ENCODE measurements at regions not wholly inside any gene's neighbourhood (a gene's known extent, or its start where the extent isn't known, plus 50 kb on each side); places are given as distances from the start of the nearest gene placed in this dataset.
"Not testable (repeated sequence)": the region's sequence is repeated elsewhere in the genome, so short reads cannot be mapped to it uniquely, and the experiment has no call there.

DNA sequence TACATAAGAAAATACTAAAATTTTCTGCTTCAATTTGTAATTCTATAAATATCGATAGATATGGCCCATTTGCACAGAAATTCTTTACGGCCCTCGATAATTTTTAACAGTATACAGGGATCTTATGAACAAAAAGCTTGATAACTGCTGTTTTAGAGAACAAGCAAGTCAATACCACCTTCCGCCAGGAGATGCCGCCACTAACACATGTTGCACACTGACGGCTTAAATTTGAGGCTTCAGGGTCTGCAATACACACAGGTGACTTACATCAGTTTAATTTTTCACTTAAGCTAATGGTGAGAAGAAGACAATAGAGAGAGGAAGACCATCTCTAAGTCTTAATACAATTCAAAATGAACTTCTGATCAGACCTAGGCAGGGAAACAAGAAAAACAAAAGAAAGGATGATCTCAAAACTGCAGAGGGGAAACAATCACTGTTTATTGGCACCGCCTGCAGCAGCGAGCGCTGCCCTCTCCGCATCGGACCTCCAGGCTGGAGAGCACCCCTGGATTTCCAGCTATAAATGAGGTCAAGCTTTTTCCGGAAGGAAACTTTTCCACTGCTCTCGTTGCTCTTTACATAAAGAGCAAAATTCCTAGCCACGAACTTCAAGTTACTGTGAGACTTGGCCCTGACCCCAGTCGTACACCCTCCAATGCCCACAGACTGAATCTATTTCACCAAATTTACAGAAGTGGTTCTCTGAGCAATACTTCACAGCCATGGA lies 53.9 kb downstream of the OTOR start:
- DNase-seq, result peak; percentile 80

GRCh38 chr20:16802652-16802935 lies 54.4 kb downstream of the OTOR start:
- no peak for DNase-seq

DNA sequence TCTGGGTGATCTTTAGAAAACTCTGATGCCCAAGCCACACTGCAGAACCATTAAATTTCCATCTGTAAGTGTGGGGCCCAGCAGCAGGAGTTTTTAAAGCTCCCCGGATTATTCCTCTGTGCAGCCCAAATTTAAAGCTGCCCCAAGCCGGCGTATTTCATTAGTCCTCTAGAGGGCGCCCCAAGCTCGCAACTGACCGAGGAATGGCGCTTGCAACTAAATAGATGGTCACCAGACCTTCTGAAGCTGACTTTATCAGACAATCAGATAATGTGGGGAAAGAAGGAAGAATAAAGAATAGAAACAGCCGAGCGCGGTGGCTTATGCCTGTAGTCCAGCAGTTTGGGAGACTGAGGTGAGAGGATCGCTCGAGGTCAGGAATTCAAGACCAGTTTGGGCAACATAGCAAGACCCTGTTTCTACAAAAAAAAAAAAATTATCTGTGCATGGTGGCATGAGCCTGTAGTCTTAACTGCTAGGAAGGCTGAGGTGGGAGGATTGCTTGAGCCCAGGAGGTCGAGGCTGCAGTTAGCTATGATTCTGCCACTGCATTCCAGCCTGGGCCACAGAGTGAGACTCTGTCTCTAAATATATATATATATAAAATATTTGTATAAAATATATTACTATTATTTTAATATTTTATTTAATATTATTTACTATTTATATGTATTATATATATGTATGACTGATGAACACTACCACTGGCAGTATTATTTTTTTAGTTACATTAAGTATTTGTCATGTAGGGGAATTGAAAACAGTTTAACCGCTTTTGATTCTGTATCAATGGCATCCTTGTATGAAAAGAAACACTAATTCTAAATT lies 56.0 kb downstream of the OTOR start:
- peak; percentile 84 for DNase-seq

- no peak for DNase-seq
Observed at GRCh38 chr20:16804793-16805187, 56.6 kb downstream of the OTOR start.

GRCh38 chr20:16806061-16806460 lies 57.9 kb downstream of the OTOR start:
- DNase-seq, result no peak

- no peak for DNase-seq
Observed at GRCh38 chr20:16806886-16807285, 58.7 kb downstream of the OTOR start.

GRCh38 chr20:16808796-16809195 lies 60.6 kb downstream of the OTOR start:
- DNase-seq, result no peak

DNA sequence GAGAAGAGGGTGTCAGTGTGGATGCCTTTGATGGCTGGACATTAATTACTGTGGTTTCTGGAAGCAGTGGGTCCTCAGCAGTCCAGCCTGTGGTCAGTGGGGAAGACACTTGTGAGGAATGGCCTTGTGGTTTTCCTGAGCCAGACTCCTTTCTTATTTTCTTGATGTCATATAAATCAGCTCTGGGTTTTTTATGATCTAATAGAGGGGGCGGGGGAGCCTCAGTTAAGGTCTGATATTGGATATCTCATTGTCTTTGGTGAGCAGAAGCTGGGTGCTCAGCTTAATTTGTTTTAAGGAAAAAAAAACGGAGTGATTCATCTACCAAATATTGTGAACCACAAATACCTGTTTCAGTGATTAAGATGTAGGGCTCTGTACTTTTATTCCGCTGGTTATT lies 62.1 kb downstream of the OTOR start:
- no peak for DNase-seq

GRCh38 chr20:16816192-16816591 lies 68.0 kb downstream of the OTOR start:
- peak; percentile 9 for DNase-seq

DNA sequence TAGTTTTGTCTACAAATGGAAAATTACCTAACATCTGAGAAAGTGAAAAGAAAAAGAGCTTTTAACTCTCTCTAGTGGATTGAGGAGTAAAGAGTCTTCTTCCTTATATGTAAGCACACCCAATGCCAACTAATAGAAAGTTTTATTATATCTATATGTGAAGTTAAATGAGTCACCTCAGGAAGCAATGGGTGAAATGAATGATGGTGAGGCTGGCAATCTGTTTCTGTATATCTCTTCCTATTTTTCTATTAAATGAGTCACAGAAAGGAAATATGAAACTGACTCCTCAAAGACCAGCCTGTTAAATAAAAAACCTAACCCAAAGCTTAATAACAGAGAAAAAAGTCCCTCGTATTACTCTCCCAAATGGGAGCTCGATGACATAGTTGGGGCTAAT lies 71.3 kb downstream of the OTOR start:
- no peak for DNase-seq

DNA sequence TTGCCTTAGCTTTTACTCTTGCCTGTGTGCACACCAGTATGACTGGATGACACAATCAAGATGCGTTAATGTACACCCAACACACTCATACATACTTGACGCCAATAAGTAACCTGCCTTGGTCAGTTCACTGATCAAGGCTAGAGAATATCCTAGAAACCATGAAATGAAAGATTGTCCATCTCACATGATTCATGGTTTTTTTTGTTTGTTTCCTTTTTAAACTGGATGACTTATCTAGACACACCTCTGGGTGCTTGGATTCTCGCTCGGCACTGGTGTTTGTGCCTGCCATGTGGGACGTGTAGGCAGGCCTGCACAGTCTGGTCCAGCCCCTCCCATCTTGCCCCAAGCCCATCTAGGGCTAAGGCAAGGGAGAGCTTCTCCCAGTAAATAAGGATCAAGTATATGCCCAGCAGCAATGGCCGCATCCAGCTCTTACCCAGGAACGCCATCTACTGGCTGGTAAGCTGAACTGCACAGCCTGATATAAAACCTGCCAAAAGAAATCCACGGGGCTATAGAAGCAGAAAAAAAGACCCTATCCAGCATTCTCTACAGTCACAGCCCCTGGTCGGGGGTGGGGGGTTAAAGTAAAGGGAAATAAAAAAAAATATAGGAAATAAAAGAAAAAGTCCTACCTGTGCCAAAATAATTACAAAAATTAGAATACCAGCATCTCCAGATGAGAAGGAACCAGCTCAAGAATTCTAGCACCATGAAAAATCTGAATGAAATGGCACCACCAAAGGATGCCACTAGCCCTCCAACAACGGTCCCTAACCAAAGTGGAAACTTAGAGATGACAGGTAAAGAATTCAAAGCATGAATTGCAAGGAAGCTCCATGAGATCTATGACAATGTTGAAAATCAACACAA lies 73.3 kb downstream of the OTOR start:
- peak; percentile 50 for DNase-seq

GRCh38 chr20:16824664-16825063 lies 76.5 kb downstream of the OTOR start:
- DNase-seq, result no peak

DNA sequence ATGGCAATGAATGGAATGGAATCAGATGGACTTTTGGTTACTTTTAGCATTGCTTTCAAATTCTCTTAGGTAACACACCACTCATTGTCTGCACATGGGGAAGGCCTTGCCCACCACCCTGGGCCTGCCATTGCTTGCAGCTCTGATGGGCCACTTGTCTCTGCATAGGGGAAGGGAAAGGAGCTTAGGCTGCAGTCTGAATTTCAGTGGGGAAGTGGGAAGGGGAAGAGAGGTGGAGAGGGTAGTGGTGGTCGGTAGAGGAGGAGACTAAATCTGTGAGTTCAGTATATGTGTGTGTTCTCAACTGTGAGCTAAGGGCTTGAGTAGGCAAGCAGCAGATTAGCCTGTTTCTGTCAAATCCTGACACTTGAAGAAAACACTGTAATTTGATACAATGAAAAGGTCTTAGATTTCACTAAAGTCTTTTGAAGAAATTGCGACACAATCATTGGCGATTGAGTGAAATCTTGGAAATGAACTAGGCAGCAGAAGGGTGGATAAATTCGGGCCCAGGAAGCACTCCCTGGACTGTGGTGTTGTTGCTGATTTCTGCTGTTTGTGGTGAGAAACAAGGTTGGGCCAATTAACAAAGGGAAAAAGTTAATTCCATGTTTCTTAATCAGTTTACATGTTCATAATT lies 80.6 kb downstream of the OTOR start:
- DNase-seq, result no peak

DNA sequence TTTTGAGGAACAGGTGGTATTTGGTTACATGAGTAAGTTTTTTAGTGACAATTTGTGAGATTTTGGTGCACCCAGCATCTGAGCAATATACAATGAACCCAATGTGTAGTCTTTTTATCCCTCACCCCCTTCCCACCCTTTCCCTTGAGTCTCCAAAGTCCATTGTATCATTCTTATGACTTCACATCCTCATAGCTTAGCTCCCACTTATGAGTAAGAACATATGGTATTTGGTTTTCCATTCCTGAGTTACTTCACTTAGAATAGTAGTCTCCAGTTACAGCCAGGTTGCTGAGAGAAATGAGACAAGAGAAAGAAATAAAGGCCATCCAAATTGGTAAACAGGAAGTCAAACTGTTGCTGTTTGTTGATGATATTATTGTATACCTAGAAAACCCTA lies 87.5 kb downstream of the OTOR start:
- not testable (repeated sequence) for DNase-seq

- no peak for DNase-seq
Observed at GRCh38 chr20:16842486-16843120, 94.4 kb downstream of the OTOR start.

DNA sequence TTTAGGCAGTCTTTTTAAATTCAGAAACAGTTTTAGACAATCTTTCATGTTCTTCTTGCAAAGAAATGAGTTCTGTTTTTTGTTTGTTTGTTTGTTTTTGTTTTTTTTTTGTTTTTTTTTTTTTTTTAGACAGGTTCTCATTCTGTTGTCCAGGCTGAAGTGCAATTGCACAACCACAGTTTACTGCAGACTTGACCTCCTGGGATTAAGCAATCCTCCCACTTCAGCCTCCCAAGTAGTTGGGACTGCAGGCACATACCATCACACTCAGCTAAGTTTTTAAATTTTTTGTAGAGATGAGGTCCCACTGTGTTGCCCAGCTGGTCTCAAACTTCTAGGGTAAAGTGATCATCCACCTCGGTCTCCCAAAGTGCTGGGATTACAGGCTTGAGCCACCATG lies 96.2 kb downstream of the OTOR start:
- DNase-seq, result no peak

GRCh38 chr20:16846006-16846405 lies 97.8 kb downstream of the OTOR start:
- no peak for DNase-seq

DNA sequence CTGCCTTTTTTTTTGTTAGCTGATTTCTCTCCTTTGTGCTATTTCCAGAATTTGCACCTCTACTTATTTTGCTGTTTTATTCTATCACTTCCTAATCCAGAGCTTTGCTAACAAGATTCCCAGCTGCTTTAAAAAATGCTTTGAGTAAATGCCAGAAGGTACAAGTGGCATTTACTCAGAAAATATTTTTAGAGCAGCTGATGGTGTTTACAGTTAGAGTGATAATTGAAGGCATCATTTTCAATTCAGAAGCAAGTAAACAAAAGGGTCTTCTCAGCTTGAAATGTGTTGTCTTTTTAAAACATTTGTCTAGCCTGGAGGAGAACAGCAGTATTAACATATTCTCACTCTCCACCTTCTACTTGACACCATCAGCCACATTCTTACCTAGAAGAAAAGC lies 99.9 kb downstream of the OTOR start:
- DNase-seq, result peak; percentile 70

DNA sequence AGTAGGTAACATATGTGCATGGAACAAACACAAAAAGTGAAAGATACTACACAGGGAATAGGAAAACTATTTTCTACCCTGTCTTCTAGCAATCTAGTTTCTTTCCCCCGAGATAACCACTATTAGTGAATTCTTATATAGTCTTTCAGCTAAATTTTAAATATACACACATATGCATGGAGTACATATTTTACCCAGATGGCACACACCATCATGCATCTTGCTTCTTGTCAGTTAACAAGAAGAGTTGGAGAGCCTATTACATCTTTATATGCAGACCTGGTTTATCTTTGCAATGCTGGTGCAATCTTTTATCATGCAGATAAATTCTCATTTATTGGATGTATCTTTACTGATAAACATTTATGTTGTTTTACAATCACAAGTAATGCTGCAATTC lies 100.4 kb downstream of the OTOR start:
- peak; percentile 27 for DNase-seq

DNA sequence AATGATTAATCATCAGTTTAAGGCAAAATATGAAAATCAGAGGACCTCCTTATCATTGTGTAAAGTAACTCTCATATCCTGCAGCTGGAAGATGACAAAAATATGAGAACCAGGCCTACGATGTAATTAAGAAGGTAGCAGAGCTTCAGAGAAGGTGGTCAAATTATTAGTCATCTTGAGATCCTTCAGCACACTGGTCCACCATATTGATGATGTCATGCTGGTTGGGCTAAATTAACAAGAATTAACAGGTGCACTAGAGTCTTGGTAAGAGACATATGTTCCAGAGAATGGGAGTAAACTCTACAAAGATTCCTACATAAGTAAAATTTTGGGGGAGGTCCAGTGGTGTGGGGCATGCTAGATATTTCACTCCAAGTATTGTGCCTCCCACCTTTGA lies 112.8 kb downstream of the OTOR start:
- DNase-seq, result no peak

- no peak for DNase-seq
Observed at GRCh38 chr20:16861708-16862107, 113.5 kb downstream of the OTOR start.

DNA sequence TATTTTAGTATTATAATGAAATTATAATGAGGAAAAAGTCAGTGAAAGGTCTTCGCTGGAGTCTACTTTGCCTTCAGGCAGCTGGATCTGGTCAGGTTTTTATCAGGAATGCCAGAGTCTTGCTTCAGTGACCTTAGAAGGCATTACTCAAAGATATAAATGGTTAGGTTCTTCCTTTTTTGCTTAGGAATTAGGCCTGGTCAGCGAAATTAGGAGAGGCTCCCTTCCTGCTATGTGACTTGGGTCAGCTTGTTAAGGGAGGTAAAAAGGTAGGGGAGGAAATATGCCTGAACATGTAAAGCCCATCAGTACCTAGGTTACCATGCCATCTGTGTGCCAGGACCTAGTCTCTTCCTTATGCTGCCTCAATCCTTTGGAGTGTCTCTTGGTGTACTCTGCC lies 115.1 kb downstream of the OTOR start:
- no peak for DNase-seq

DNA sequence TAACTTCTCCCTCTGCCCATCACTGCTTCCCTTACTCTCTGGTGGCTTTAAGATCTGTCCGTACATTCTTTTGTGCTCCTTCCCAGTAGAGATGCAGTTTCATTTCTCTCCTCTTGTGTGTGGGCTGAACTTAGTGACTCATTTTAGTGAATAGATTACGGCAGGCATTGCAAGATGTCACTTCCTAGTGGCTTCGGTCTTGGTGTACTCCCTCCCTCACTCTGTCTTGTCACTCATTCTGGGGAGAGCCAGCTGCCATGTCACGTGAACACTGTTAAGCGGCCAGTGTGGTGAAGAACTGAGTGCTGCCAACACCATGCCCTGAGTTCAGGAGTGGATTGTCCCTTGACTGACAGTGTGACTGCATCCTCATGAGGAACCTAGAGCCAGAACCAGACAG lies 115.9 kb downstream of the OTOR start:
- no peak for DNase-seq

All from NCI-H69 (cell line).